IPS-20b (cell line): ENCODE measurements at regions not wholly inside any gene's neighbourhood (a gene's known extent, or its start where the extent isn't known, plus 50 kb on each side); places are given as distances from the start of the nearest gene placed in this dataset.
"Not testable (repeated sequence)": the region's sequence is repeated elsewhere in the genome, so short reads cannot be mapped to it uniquely, and the experiment has no call there.

Source experiments
- H3K27ac ChIP-seq: one replicate; pipeline ENCODE4 v1.5.1; 2013; ENCODE audit warnings: low read length
- H3K27me3 ChIP-seq: 2 replicates; pipeline ENCODE4 v1.6.1; 2013; ENCODE audit warnings: mild to moderate bottlenecking, low read length, inconsistent platforms; ENCODE audit not compliant: insufficient read depth
- H3K36me3 ChIP-seq: 2 replicates; pipeline ENCODE4 v1.6.1; 2013; ENCODE audit warnings: low read depth, mild to moderate bottlenecking, inconsistent platforms, low read length, moderate library complexity; ENCODE audit not compliant: insufficient read depth
- H3K4me1 ChIP-seq: 2 replicates; pipeline ENCODE4 v1.6.1; 2013; ENCODE audit warnings: mild to moderate bottlenecking, control low read depth, inconsistent platforms, low read length, moderate library complexity; ENCODE audit not compliant: insufficient read depth
- H3K4me3 ChIP-seq: 2 replicates; pipeline ENCODE4 v1.5.1; 2013; ENCODE audit warnings: mild to moderate bottlenecking, low read length, inconsistent platforms
- H3K9ac ChIP-seq: 2 replicates; pipeline ENCODE4 v1.6.1; 2013; ENCODE audit warnings: low read depth, mild to moderate bottlenecking, inconsistent platforms, low read length, moderate library complexity
- H3K9me3 ChIP-seq: 2 replicates; pipeline ENCODE4 v1.6.1; 2013; ENCODE audit warnings: mild to moderate bottlenecking, low read depth, low read length, inconsistent platforms; ENCODE audit not compliant: insufficient read depth

DNA sequence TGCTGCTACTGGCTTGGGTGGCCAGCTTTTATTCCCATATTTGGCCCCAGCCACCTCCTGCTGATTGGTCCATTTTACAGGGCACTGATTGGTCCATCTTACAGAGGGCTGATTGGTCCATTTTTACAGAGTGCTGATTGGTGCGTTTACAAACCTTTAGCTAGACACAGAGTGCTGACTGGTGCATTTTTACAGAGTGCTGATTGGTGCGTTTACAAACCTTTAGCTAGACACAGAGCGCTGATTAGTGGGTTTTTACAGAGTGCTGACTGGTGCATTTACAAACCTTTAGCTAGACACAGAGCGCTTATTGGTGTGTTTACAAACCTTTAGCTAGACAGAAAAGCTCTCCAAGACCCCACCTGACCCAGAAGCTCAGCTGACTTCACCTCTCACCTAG, 126.3 kb downstream of the POSTN start:
- not testable (repeated sequence) for H3K9ac ChIP-seq, H3K9me3 ChIP-seq, H3K27ac ChIP-seq, H3K27me3 ChIP-seq, H3K4me1 ChIP-seq, H3K36me3 ChIP-seq, H3K4me3 ChIP-seq

DNA sequence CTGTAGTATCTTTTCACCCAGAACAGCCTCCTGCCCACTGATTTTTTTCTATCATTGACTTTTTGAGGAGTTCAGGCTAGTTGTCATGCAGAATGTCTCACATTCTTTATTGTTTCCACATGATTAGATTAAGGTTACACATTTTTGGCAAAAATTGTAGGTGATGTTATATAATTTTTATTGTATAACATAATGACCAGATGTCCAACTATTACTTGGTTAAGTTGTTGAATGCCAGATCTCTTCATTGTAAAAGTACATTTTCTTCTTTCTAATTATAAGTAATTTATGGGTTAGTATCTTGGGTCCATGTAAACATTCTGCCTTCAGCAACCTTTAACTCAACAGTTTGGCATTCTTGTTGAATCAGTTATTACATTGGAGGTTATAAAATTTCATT, 138.4 kb downstream of the POSTN start:
- no peak overlapping the region for H3K27ac ChIP-seq
- H3K36me3 ChIP-seq = no peaks in the 10 kb centered on the region
- no peak overlapping the region for H3K4me3 ChIP-seq
- no peaks in the 10 kb centered on the region for H3K9me3 ChIP-seq
- H3K27me3 ChIP-seq = no peaks in the 10 kb centered on the region
- H3K9ac ChIP-seq = no peak overlapping the region
- H3K4me1 ChIP-seq = no peaks in the 10 kb centered on the region

DNA sequence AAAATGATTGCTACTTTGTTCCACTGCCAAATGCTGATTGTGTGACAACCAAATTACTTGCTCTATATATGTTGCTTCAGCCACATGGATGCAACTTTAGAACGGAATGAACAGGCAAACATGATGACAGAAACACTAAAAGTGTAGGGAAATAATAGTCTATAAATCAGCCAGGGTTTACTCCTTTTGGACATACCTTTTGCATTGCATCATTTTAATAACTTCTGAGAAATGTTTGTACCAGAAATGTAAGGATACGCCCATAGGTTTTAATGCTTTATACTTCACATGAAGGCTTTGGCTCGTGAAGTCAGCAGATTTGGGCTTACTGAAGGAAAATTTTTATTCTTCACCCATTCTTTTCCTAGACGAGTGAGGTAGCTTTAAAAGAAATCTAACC, 141.0 kb downstream of the POSTN start:
- no peak overlapping the region for H3K4me3 ChIP-seq
- H3K9ac ChIP-seq = no peak overlapping the region
- no peaks in the 10 kb centered on the region for H3K36me3 ChIP-seq
- H3K9me3 ChIP-seq = no peaks in the 10 kb centered on the region
- H3K4me1 ChIP-seq = no peaks in the 10 kb centered on the region
- H3K27me3 ChIP-seq = no peaks in the 10 kb centered on the region
- no peak overlapping the region for H3K27ac ChIP-seq

DNA sequence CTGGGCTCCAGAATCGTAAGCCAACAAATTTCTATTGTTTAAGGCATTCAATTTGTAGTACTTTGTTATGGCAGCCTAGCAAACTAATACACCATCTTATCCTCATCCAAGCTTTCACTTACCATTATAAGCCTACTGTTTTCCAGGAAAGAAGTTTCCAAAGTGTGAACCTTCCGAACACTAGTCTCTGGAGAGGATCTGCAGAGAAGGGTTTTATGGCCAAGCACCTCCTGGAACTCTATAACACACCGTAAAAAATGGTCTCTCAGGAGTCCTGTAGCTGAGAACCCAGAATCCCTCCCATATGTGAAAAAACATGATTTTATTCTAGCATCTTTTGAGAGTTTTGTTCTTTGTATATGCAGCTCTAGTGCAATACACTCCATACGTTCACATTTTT, 142.1 kb downstream of the POSTN start:
- no peaks in the 10 kb centered on the region for H3K4me1 ChIP-seq
- H3K27ac ChIP-seq = no peak overlapping the region
- no peak overlapping the region for H3K9ac ChIP-seq
- H3K36me3 ChIP-seq = no peaks in the 10 kb centered on the region
- no peak overlapping the region for H3K4me3 ChIP-seq
- no peaks in the 10 kb centered on the region for H3K9me3 ChIP-seq
- no peaks in the 10 kb centered on the region for H3K27me3 ChIP-seq

DNA sequence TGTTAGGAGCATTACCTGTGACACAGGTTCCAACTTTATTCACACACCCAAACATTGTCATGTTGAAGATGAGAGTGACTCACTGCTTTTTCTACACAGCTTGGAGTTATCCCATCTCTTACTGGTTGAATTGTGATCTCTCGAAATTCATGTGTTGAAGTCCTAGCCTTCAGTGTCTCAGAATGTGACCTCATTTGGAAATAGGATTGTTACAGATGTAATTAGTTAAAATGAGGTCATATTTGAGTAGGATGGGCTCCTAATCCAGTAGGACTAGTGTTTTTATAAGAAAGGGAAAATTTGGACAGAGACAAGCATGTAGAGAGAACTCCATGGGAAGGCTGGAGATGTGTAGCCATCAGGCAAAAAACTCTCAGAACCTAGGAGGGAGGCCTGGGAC, 142.5 kb downstream of the POSTN start:
- Histone ChIP-seq H3K9ac (no peak overlapping the region), H3K27me3 (no peaks in the 10 kb centered on the region), H3K27ac (no peak overlapping the region), H3K9me3 (no peaks in the 10 kb centered on the region), H3K4me1 (no peaks in the 10 kb centered on the region), H3K36me3 (no peaks in the 10 kb centered on the region), H3K4me3 (no peak overlapping the region)

DNA sequence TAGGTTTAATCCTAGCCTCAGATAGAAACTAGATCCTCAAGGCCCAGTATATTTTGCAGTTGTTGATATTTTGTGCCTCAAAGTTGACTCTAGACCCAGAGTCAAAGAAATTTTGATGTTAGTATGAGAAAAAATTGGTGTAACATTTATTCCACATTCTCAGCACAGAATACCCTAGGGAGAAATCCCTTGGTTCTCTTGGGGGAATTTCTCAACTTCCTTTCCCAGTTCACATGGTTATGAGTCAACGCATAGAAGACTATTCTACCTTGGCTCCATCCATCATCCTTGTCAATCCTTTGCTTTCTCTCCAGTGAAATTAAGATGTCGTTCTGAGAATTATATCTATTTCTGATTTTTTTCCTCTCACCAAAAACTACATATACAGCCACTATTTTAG, 145.3 kb downstream of the POSTN start:
- H3K27ac ChIP-seq = no peak overlapping the region
- no peak overlapping the region for H3K4me3 ChIP-seq
- no peak overlapping the region for H3K9ac ChIP-seq
- no peaks in the 10 kb centered on the region for H3K27me3 ChIP-seq
- H3K9me3 ChIP-seq = no peaks in the 10 kb centered on the region
- no peaks in the 10 kb centered on the region for H3K4me1 ChIP-seq
- H3K36me3 ChIP-seq = no peaks in the 10 kb centered on the region

DNA sequence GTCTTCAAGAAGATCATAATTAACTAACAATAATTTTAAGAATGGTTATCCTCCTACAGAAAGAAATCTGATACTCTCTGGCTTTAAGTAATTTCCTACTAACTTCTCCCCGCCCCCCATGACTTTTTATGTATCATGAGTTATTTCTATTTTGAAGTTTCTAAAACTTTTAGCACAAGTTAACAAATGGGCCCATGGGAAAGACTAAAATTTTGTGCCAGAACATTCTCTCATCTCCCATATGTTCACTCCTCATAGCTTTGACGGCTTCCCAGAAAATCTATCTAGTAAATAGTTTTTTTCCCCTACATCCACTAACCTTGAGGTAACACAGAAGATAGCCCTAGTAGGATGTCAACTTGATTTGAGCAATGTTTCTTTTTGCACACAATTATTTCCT, 148.3 kb downstream of the POSTN start:
- Histone ChIP-seq H3K27me3 (no peaks in the 10 kb centered on the region), H3K4me1 (no peaks in the 10 kb centered on the region), H3K27ac (no peak overlapping the region), H3K9ac (no peak overlapping the region), H3K36me3 (no peaks in the 10 kb centered on the region), H3K9me3 (no peaks in the 10 kb centered on the region), H3K4me3 (no peak overlapping the region)

DNA sequence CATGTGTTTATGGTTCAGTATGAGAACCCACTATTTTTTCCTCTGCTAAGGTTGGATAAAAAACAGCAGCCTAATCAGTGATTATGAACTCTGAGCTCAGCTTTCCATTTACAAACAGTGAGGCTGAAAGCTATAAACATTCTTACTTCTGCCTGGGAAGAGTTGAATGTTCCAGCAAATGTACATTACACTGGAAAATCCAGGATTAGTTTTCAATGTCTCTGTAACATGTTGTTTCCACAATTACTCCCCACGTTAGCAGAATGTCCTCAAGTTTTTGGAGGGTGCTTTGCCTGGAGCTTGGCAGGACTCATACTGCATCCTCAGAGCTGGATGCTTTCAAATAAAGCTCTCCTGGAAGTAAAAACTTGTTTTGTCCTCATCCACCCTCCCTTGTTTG, 150.4 kb downstream of the POSTN start:
- Histone ChIP-seq H3K27me3 (no peaks in the 10 kb centered on the region), H3K9ac (no peak overlapping the region), H3K4me1 (no peaks in the 10 kb centered on the region), H3K4me3 (no peak overlapping the region), H3K27ac (no peak overlapping the region), H3K36me3 (no peaks in the 10 kb centered on the region), H3K9me3 (no peaks in the 10 kb centered on the region)

DNA sequence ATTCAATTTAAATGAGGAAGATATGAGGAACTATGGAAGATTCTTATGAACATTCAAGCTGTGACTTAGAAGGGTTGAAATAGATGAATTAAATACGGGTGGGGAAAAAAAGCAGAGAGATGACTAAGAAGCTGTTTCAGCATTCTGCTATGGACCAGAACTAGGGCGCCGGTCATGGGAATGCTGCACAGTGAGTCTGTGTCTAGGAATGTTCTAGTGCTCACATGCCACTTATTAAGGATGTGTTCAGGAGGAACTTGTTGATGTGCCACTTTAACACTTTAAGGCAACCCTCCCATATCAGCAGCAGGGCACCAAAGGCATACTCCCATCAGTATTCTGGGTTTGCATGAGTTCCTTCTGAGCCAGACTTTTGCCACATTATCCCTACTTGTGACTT, 152.1 kb downstream of the POSTN start:
- Histone ChIP-seq H3K36me3 (no peaks in the 10 kb centered on the region), H3K9ac (no peak overlapping the region), H3K4me1 (no peaks in the 10 kb centered on the region)

DNA sequence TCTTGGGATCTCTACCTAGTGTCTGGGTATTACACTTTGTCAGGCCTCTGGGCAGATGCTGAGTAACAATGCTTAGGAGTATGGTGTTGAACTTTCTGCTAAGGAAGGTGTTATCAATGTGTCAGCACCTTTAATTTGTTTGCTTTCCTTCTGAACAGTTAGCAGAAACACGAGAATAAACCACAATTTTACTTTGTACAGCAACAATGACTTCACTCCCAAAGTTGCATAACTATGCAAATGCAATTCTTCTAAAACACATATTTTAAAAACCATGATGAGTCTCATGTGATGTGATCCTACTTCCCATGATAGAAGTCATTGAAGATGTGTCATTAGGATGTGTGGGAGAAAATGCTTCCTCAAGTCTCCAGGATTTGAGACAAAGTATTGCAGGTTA, 155.0 kb downstream of the POSTN start:
- Histone ChIP-seq H3K4me3 (no peak overlapping the region), H3K36me3 (no peaks in the 10 kb centered on the region), H3K27me3 (no peaks in the 10 kb centered on the region), H3K9me3 (no peaks in the 10 kb centered on the region), H3K27ac (no peak overlapping the region), H3K4me1 (no peaks in the 10 kb centered on the region), H3K9ac (no peak overlapping the region)

More for the DNA sequence above, 152.1 kb downstream of the POSTN start:
- Histone ChIP-seq H3K27ac (no peak overlapping the region), H3K4me3 (no peak overlapping the region), H3K27me3 (no peaks in the 10 kb centered on the region), H3K9me3 (no peaks in the 10 kb centered on the region)

DNA sequence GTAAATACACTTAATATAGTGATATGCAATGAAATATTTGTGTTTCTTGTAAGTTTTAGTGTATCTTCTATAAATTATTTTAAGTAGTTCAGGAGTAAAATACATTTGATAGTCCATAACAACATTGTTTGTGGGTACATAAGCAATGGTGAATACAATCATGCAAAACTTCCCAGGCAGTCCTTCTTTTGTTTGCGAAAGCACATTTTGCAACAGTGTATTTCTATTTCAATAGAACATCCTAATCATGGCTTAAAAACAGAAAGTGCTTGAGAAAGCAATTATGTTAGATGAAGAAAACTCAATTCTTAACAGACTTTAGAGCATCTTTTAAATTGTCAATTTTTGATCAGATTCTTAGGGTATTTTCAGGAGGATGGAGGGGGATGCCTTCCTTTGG, 155.6 kb downstream of the POSTN start:
- no peaks in the 10 kb centered on the region for H3K4me1 ChIP-seq
- no peak overlapping the region for H3K9ac ChIP-seq
- no peak overlapping the region for H3K27ac ChIP-seq
- no peaks in the 10 kb centered on the region for H3K27me3 ChIP-seq
- no peaks in the 10 kb centered on the region for H3K36me3 ChIP-seq
- H3K9me3 ChIP-seq = no peaks in the 10 kb centered on the region
- H3K4me3 ChIP-seq = no peak overlapping the region

DNA sequence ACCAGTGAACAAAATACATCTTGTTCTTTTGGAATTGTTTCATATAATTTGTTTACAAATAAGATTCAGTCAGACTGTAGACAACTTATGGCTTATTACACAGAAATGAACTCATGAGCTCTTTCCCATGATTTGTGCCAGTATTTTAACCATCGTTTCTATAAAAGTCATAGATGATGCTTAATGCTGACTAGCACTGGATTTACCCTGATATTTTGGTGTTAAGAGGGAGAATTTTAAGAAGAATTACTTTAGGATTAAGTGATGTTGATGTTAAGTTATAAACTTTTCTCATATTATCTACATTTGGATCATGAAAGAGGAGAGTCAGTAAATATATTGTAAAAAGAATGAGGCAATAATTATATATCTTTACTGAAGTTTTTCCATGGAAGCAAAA, 162.7 kb downstream of the POSTN start:
- H3K4me1 ChIP-seq = no peaks in the 10 kb centered on the region
- no peaks in the 10 kb centered on the region for H3K9me3 ChIP-seq
- no peak overlapping the region for H3K9ac ChIP-seq
- H3K27me3 ChIP-seq = no peaks in the 10 kb centered on the region
- no peak overlapping the region for H3K4me3 ChIP-seq
- H3K36me3 ChIP-seq = no peaks in the 10 kb centered on the region
- H3K27ac ChIP-seq = no peak overlapping the region

DNA sequence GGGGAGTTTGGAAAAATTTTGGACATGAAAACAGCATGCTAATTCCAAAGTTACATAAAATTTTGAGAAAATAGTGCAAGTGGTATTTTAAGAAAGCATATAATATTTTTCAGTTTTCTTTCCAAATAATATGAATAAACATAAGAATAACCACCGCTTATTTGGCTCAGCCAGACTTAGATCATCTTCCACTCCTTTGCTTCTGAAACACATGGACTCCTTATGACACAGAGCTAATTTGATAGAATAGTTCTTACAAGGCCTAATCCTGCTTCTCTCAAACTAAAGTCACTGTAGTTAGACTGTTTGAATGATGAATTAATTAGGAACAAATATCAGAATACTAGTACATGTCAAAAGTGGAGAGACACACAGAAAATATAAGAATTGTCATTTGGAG, 165.5 kb downstream of the POSTN start:
- Histone ChIP-seq H3K36me3 (no peaks in the 10 kb centered on the region), H3K9ac (no peak overlapping the region), H3K9me3 (no peaks in the 10 kb centered on the region), H3K27me3 (no peaks in the 10 kb centered on the region), H3K4me1 (no peaks in the 10 kb centered on the region), H3K4me3 (no peak overlapping the region), H3K27ac (no peak overlapping the region)
